ENCODE measurements at regions not wholly inside any gene's neighbourhood (a gene's known extent, or its start where the extent isn't known, plus 50 kb on each side); places are given as distances from the start of the nearest gene placed in this dataset.

DNA sequence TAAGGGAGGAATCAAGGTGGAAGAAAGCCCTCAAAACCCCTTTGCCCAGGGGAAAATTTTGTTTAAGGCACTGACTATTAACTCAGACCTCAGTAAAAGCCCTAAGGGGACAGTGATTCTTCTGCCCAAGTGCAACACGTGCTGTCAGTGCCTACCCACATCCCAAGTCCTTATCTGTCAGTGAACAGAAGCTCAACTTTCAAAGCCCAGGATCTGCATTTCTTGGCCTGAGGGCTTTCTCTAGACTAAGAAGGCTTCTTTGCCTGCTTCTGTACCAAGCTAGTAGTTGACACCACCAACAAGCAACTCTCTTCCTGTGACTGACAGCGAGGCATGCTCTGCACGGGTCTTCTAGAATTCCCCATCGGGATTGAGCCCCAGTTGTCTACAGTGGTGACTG, 416.0 kb upstream of the SPTLC3 start:
- no peak overlapping the region for H3K4me2 ChIP-seq
- no peaks in the 10 kb centered on the region for H3K36me3 ChIP-seq (replicated peaks; ENCODE audit: insufficient read depth, low read depth)
- H4K20me1 ChIP-seq (ENCODE audit: insufficient read depth, poor library complexity, severe bottlenecking) = no peaks in the 10 kb centered on the region
- no peaks in the 10 kb centered on the region for H3K9me2 ChIP-seq (replicated peaks; ENCODE audit: insufficient read depth)
- H2AFZ ChIP-seq = no peak overlapping the region
- H3K4me3 ChIP-seq = no peak overlapping the region
- peaks cover 15% of the 10 kb centered on the region for H3K4me1 ChIP-seq (ENCODE audit: insufficient read depth)
- no peak for TF ChIP-seq EZH2phosphoT487 (IDR thresholded peaks at IDR 0.05; ENCODE audit: low read depth, severe bottlenecking, unreplicated experiment)
- TF ChIP-seq, protein P1, sequence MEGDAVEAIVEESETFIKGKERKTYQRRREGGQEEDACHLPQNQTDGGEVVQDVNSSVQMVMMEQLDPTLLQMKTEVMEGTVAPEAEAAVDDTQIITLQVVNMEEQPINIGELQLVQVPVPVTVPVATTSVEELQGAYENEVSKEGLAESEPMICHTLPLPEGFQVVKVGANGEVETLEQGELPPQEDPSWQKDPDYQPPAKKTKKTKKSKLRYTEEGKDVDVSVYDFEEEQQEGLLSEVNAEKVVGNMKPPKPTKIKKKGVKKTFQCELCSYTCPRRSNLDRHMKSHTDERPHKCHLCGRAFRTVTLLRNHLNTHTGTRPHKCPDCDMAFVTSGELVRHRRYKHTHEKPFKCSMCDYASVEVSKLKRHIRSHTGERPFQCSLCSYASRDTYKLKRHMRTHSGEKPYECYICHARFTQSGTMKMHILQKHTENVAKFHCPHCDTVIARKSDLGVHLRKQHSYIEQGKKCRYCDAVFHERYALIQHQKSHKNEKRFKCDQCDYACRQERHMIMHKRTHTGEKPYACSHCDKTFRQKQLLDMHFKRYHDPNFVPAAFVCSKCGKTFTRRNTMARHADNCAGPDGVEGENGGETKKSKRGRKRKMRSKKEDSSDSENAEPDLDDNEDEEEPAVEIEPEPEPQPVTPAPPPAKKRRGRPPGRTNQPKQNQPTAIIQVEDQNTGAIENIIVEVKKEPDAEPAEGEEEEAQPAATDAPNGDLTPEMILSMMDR (IDR thresholded peaks at IDR 0.05; ENCODE audit: poor library complexity) = no peak
- TF ChIP-seq EZH2 (IDR thresholded peaks at IDR 0.05; ENCODE audit: borderline replicate concordance) = no peak
- 71% methylated on average over 4 of the region's 4 CpGs for WGBS (ENCODE audit: low lambda C conversion rate, missing lambda C conversion rate)
- peak overlapping the region; percentile 12 for H3K27ac ChIP-seq
- no peaks in the 10 kb centered on the region for H3K27me3 ChIP-seq
- H3K79me2 ChIP-seq = no peaks in the 10 kb centered on the region
- H3K9me3 ChIP-seq (ENCODE audit: low read depth) = no peaks in the 10 kb centered on the region
- no peak for DNase-seq (ENCODE audit: low spot score)

- Histone ChIP-seq H3K27ac (peak overlapping the region; percentile 12), H3K79me2 (no peaks in the 10 kb centered on the region), H3K4me3 (no peak overlapping the region), H2AFZ (no peak overlapping the region), H3K4me2 (no peak overlapping the region), H3K27me3 (no peaks in the 10 kb centered on the region), H3K4me1 (ENCODE audit: insufficient read depth) (peaks cover 15% of the 10 kb centered on the region), H3K9me2 (replicated peaks; ENCODE audit: insufficient read depth) (no peaks in the 10 kb centered on the region), H3K9me3 (ENCODE audit: low read depth) (no peaks in the 10 kb centered on the region), H3K36me3 (replicated peaks; ENCODE audit: insufficient read depth, low read depth) (no peaks in the 10 kb centered on the region), H4K20me1 (ENCODE audit: insufficient read depth, poor library complexity, severe bottlenecking) (no peaks in the 10 kb centered on the region)
- WGBS (ENCODE audit: low lambda C conversion rate, missing lambda C conversion rate) = 56% methylated on average over 5 of the region's 5 CpGs
- DNase-seq (ENCODE audit: low spot score) = peak; percentile 13
- no peak for TF ChIP-seq EZH2 (IDR thresholded peaks at IDR 0.05; ENCODE audit: borderline replicate concordance)
- TF ChIP-seq, protein P1 (IDR thresholded peaks at IDR 0.05; ENCODE audit: poor library complexity) = no peak
- TF ChIP-seq EZH2phosphoT487 (IDR thresholded peaks at IDR 0.05; ENCODE audit: low read depth, severe bottlenecking, unreplicated experiment) = no peak
Observed at GRCh38 chr20:12593342-12593873, 415.4 kb upstream of the SPTLC3 start.

DNA sequence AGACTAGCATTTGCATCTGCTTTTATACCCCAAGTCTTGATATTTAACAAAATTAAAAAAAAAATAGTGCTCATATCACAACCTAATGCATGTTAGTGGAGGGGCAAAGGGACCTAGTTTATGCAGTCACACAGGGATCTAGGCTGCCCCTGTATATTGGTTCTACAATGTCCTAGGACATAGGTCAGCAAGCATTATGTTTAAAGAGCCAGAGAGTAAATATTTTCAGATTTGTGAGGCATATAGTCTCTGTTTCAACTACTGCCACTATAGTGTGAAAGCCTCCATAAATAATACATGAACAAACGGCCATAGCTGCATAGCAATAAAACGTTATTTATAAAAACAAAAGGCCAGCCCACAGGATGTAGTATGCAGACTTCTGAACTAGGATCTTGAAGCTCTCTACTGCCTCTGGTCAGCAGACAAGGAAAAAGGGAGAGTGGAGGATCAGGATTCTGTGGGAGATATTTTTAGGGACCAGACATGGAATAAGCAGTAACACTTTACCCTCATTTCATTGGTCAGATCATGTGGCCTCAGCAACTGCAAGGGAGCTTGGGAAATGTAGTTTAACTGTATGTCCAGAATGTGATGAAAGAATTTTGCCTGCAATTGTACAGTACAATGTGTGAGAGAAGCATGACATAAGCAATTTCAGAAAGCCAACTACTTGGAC, 414.2 kb upstream of the SPTLC3 start:
- peak; percentile 48 for DNase-seq (ENCODE audit: low spot score)
- no peaks in the 10 kb centered on the region for H3K9me2 ChIP-seq (replicated peaks; ENCODE audit: insufficient read depth)
- WGBS (ENCODE audit: low lambda C conversion rate, missing lambda C conversion rate) = 52% methylated on average over 2 of the region's 2 CpGs
- peak overlapping the region; percentile 56 for H3K4me2 ChIP-seq
- peaks cover 15% of the 10 kb centered on the region for H3K4me1 ChIP-seq (ENCODE audit: insufficient read depth)
- no peak for TF ChIP-seq EZH2 (IDR thresholded peaks at IDR 0.05; ENCODE audit: borderline replicate concordance)
- peak overlapping the region; percentile 22 for H3K27ac ChIP-seq
- H4K20me1 ChIP-seq (ENCODE audit: insufficient read depth, poor library complexity, severe bottlenecking) = no peaks in the 10 kb centered on the region
- H3K27me3 ChIP-seq = no peaks in the 10 kb centered on the region
- no peak overlapping the region for H3K4me3 ChIP-seq
- no peaks in the 10 kb centered on the region for H3K79me2 ChIP-seq
- no peaks in the 10 kb centered on the region for H3K36me3 ChIP-seq (replicated peaks; ENCODE audit: insufficient read depth, low read depth)
- H3K9me3 ChIP-seq (ENCODE audit: low read depth) = no peaks in the 10 kb centered on the region
- H2AFZ ChIP-seq = no peak overlapping the region

- H3K9me2 ChIP-seq (replicated peaks; ENCODE audit: insufficient read depth) = no peaks in the 10 kb centered on the region
- H3K36me3 ChIP-seq (replicated peaks; ENCODE audit: insufficient read depth, low read depth) = no peaks in the 10 kb centered on the region
- H3K79me2 ChIP-seq = no peaks in the 10 kb centered on the region
- no peak overlapping the region for H3K4me2 ChIP-seq
- H3K4me3 ChIP-seq = no peak overlapping the region
- no peaks in the 10 kb centered on the region for H4K20me1 ChIP-seq (ENCODE audit: insufficient read depth, poor library complexity, severe bottlenecking)
- no peak for TF ChIP-seq EZH2 (IDR thresholded peaks at IDR 0.05; ENCODE audit: borderline replicate concordance)
- TF ChIP-seq, protein P1 (IDR thresholded peaks at IDR 0.05; ENCODE audit: poor library complexity) = no peak
- TF ChIP-seq EZH2phosphoT487 (IDR thresholded peaks at IDR 0.05; ENCODE audit: low read depth, severe bottlenecking, unreplicated experiment) = no peak
- WGBS (ENCODE audit: low lambda C conversion rate, missing lambda C conversion rate) = 88% methylated on average over 2 of the region's 2 CpGs
- no peaks in the 10 kb centered on the region for H3K27me3 ChIP-seq
- no peak overlapping the region for H2AFZ ChIP-seq
- DNase-seq (ENCODE audit: low spot score) = no peak
- H3K27ac ChIP-seq = no peak overlapping the region
- H3K4me1 ChIP-seq (ENCODE audit: insufficient read depth) = peaks cover 15% of the 10 kb centered on the region
- no peaks in the 10 kb centered on the region for H3K9me3 ChIP-seq (ENCODE audit: low read depth)
Observed at GRCh38 chr20:12595841-12596240, 412.9 kb upstream of the SPTLC3 start.

Measured in hepatocyte (in vitro differentiated cells).